Esophagus squamous epithelium (tissue), 5 donors: ENCODE measurements at regions not wholly inside any gene's neighbourhood (a gene's known extent, or its start where the extent isn't known, plus 50 kb on each side); places are given as distances from the start of the nearest gene placed in this dataset.

Experiments
- DNase-seq: peaks from one replicate; lab custom pipeline; 2025; lab: John Stamatoyannopoulos, UW
- H3K27ac ChIP-seq, 4 donors: fragments of 200-600 bp; sonication (generic); one replicate each; pipeline ENCODE4 v1.5.1; 2016 to 2019; ENCODE audit warnings: mild to moderate bottlenecking in 1 of 4
- H3K27me3 ChIP-seq, 4 donors: fragments of 200-600 bp; sonication (generic); 1 replicate in 3 of 4; 2 replicates in 1 of 4; pipeline versions ENCODE4 v1.5.1 to v1.6.0; 2017 to 2021; ENCODE audit warnings: antibody characterized with exemption in 1 of 4
- H3K36me3 ChIP-seq, 3 donors: fragments of 200-600 bp; sonication (generic); one replicate each; pipeline ENCODE4 v1.5.1; 2016 to 2019
- H3K4me1 ChIP-seq, 3 donors: fragments of 200-600 bp; sonication (generic); one replicate each; pipeline ENCODE4 v1.5.1; 2017 to 2019
- H3K4me3 ChIP-seq, 4 donors: fragments of 200-600 bp; sonication (generic); 1 replicate in 3 of 4; 2 replicates in 1 of 4; pipeline ENCODE4 v1.5.1; 2016 to 2019; ENCODE audit warnings: mild to moderate bottlenecking in 2 of 4, moderate library complexity in 1 of 4
- H3K9me3 ChIP-seq, 3 donors: fragments of 200-600 bp; sonication (generic); one replicate each; pipeline ENCODE4 v1.5.1; 2016 to 2019
- CTCF ChIP-seq, 6 experiments: fragments of 450-650 bp in 4 of 6; fragments of 200-600 bp in 2 of 6; sonication (generic) in 2 of 6; IDR thresholded peaks; one replicate each; pipeline ENCODE4 v1.5.1; 2016 to 2019; ENCODE audit warnings: antibody characterized with exemption in 6 of 6, mild to moderate bottlenecking in 4 of 6, moderate library complexity in 4 of 6
- POLR2A ChIP-seq, 4 donors: fragments of 450-650 bp; IDR thresholded peaks; one replicate each; pipeline ENCODE4 v1.6.1; 2017; ENCODE audit warnings: antibody characterized with exemption in 4 of 4, mild to moderate bottlenecking in 4 of 4, moderate library complexity in 3 of 4
- WGBS, 2 donors: methylation state at CpG; one replicate each; pipeline ENCODE4 v1.1.5; 2018; 5-methylcytosine and 5-hydroxymethylcytosine counted together
- intact Hi-C: fragments of 100-400 bp; cut with DNase I; formaldehyde crosslinking; loops from one replicate; pipeline ENCODE4 v1.15.0; 2022
- donor health status: DM: yes; HTN: yes; CAD: no.

DNA sequence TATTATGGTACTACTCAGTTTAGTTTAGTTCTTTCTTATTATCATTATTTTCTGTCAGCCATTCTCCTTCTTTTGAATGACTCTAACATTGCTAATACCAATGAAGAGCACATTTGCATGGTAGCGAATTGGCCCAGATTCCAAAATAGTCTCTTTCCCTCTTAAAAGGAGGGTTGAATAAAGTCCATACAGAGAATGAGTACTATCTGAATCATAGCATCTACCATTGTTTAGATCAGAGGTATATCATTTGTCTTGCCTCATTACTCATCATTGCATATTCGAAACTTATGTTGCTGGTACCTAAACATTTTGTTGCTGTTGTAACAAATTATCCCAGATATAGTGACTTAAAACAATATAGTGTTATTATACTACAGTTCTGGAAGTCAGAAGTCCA is 1235.3 kb upstream of the ATXN8OS start:
- Histone ChIP-seq H3K36me3 (no peaks in the 10 kb centered on the region), H3K4me3 (no peak overlapping the region), H3K27ac (no peak overlapping the region), H3K27me3 (no peaks in the 10 kb centered on the region), H3K4me1 (no peaks in the 10 kb centered on the region), H3K9me3 (no peaks in the 10 kb centered on the region)
- TF ChIP-seq POLR2A (IDR thresholded peaks at IDR 0.05) (no peak), CTCF (IDR thresholded peaks at IDR 0.05) (no peak)
- DNase-seq: no peak
- 52 to 65% methylated on average over 2 of the region's 2 CpGs for WGBS, 2 donors
- intact Hi-C loops: no loop called here

- Histone ChIP-seq H3K9me3 (peaks cover 0 to 25% (median 0%) of the 10 kb centered on the region in 3 donors), H3K36me3 (no peaks in the 10 kb centered on the region), H3K4me1 (no peaks in the 10 kb centered on the region), H3K4me3 (no peak overlapping the region), H3K27ac (no peak overlapping the region), H3K27me3 (no peaks in the 10 kb centered on the region)
- intact Hi-C loops: no loop called here
- no peak for TF ChIP-seq CTCF (IDR thresholded peaks at IDR 0.05)
- TF ChIP-seq POLR2A (IDR thresholded peaks at IDR 0.05): no peak
- 52 to 55% methylated on average over 1 of the region's 1 CpG for WGBS, 2 donors
- no peak for DNase-seq
Measured at GRCh38 chr13:68851026-68851425, 1256.6 kb upstream of the ATXN8OS start.

- no peaks in the 10 kb centered on the region for H3K4me1 ChIP-seq
- DNase-seq: no peak
- no peaks in the 10 kb centered on the region for H3K27me3 ChIP-seq
- no peak overlapping the region for H3K27ac ChIP-seq
- intact Hi-C loops: no loop called here
- no peaks in the 10 kb centered on the region for H3K36me3 ChIP-seq
- peaks cover 0 to 31% (median 0%) of the 10 kb centered on the region in 3 donors for H3K9me3 ChIP-seq
- 59 to 61% methylated on average over 3 of the region's 3 CpGs for WGBS, 2 donors
- TF ChIP-seq POLR2A (IDR thresholded peaks at IDR 0.05) (no peak), CTCF (IDR thresholded peaks at IDR 0.05) (no peak)
- H3K4me3 ChIP-seq: no peak overlapping the region
Measured at GRCh38 chr13:68850160-68850559, 1257.5 kb upstream of the ATXN8OS start.

DNA sequence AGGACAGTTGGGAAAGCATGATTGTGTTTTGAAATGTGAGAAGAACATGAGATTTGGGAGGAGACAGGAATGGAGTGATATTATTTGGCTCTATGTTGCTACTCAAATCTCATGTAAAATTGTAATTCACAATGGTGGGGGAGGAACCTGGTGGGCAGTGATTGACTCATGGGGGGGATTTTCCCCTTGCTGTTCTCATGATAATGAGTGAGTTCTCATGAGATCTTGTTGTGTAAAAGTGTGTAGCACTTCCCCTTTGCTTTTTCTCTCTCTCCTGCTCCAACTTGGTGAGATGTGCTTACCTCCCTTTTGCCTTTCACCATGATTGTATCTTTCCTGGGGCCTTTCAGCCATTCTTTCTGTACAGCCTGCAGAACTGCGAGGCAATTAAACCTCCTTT is 1261.0 kb upstream of the ATXN8OS start:
- Histone ChIP-seq H3K4me3 (no peak overlapping the region), H3K9me3 (peaks cover 0 to 20% (median 0%) of the 10 kb centered on the region in 3 donors)
- 22 to 64% methylated on average over 1 of the region's 1 CpG for WGBS, 2 donors

DNA sequence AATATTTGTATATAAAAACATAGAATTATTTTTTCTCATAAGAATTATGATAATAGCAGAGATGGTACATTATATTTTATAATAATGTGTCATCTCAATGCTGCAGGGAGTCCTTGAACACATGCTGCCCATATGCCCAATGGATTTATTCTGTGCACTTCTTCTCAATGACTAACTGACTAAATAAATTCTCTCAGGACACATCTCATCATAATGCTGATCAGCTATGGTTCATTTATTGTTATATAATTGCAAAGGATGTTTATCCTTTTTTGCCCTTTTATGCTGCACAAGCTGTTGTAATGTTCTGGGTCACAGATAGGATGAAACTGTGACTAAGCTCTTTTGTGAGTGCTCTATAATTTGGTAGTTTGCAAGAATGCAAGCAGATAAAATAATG is 1273.3 kb upstream of the ATXN8OS start:
- Histone ChIP-seq H3K36me3 (no peaks in the 10 kb centered on the region), H3K4me1 (no peaks in the 10 kb centered on the region), H3K9me3 (peaks cover 0 to 7% (median 0%) of the 10 kb centered on the region in 3 donors), H3K27me3 (no peaks in the 10 kb centered on the region), H3K4me3 (no peak overlapping the region), H3K27ac (no peak overlapping the region)
- DNase-seq: no peak
- intact Hi-C loops: no loop called here
- no peak for TF ChIP-seq POLR2A (IDR thresholded peaks at IDR 0.05)
- TF ChIP-seq CTCF (IDR thresholded peaks at IDR 0.05): no peak

More for the DNA sequence above, 1261.0 kb upstream of the ATXN8OS start:
- Histone ChIP-seq H3K4me1 (no peaks in the 10 kb centered on the region), H3K36me3 (no peaks in the 10 kb centered on the region), H3K27ac (no peak overlapping the region), H3K27me3 (no peaks in the 10 kb centered on the region)
- TF ChIP-seq CTCF (IDR thresholded peaks at IDR 0.05): no peak
- DNase-seq: no peak
- intact Hi-C loops: no loop called here
